HG03066 (cell line): ENCODE measurements at regions not wholly inside any gene's neighbourhood (a gene's known extent, or its start where the extent isn't known, plus 50 kb on each side); places are given as distances from the start of the nearest gene placed in this dataset.
"Not testable (repeated sequence)": the region's sequence is repeated elsewhere in the genome, so short reads cannot be mapped to it uniquely, and the experiment has no call there.

ENCODE experiments used
- ATAC-seq: cut with Tn5 transposase; IDR thresholded peaks from one replicate; pipeline ENCODE4 v1.9.1; 2021; ENCODE audit warnings: low read depth; ENCODE audit not compliant: unreplicated experiment

DNA sequence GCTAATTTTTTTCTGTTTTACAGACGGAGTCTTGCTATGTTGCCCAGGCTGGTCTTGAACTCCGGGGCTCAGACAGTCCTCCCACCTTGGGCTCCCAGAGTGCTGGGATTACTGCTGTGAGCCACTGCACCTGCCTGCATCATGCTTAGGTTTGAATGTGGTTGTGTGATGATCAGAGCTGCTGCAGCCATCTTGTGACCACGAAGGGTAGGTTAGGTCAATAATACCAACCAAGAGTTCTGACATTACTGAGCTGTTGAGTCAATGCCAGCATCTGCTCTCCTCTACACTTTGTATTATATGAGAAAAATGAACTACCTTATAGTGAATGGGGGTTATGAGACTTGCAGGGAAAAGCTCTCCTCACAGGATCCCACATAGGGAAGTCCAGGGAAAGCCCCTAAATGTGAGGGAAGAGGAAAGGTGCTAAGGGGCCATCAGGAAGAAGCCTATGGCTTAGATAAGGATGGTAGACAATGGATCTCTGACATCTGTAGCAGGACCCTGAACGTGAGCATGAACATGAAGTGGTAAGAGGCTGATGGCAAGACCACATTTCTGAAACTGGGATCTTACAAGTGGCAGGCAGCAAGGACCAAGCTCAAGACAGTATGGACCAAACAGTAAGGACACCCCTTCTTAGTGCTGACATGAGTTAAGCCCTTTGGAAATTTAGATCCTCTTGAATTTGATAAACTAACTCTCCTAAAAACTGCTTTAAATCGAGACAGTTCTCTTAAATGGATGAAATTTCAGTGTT, 75.7 kb upstream of the ZNF169 start:
- no peak for ATAC-seq

DNA sequence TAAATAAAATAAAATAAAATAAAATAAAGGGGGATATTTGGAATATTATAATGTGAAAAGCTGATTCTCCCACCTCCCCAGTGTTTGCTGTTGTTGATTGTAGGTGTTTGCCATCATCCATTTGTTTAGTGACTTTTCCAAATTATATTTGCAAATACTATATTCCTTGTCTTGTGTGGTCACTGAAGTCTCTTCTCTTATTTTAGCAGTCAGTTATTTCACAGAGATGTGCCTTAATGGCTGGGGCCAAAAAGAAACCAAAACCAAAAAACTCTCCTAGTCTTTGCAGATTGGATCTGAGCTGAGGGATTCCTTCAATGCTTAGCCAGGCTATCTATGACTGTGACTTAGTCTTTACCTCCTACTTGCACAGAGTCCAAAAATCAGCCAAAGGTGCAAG, 70.9 kb upstream of the ZNF169 start:
- ATAC-seq = no peak

DNA sequence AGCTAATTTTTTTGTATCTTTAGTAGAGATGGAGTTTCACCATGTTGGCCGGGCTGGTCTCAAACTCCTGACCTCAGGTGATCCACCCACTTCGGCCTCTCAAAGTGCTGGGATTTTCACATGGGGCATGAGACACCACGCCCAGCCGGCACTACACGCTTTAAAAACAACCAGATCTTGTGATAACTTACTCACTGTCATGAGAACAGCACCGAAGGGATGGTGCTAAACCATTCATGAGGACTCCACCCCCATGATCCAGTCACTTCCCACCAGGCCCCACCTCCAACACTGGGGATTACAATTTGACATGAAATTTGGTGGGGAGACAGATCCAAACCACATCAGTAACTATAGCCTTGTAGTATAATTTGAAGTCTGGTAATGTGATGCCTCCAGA, 67.4 kb upstream of the ZNF169 start:
- ATAC-seq = not testable (repeated sequence)

- no peak for ATAC-seq
Measured at GRCh38 chr9:94198414-94198813, 60.7 kb upstream of the ZNF169 start.

- ATAC-seq = no peak
Measured at GRCh38 chr9:94199776-94200175, 59.3 kb upstream of the ZNF169 start.

DNA sequence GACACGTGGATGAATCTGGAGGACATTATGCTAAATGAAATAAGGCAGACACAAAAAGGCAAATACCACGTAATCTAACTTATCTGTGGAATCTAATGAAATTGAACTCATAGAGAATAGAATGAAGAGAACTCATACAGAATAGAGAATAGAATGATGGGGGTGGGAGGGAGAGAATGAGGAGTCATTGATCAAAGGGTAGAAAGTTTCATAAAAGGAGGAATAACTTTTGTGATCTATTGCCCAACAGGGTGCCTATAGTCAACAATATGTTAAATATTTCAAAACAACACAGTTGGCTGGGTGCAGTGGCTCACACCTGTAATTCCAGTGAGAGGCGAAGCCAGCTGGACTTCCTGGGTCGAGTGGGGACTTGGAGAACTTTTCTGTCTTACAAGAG, 54.9 kb upstream of the ZNF169 start:
- ATAC-seq = no peak

DNA sequence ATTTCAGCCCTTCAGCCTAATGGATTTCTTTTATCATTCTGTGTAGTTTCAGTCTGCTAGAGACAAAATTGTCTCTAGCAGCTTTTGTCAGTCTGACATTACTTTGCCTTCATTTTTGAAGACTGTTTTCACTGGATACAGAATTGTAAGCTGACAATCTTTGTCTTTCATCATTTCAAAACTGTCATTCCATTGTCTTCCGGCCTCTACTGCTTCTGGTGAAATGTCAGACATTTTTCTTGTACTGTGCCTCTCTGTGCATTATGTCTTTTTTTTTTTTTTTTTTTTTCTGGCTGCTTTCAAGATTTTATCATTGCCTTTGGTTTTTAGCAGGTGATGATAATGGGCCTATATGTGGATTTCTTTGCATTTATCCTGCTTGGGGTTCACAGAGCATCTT, 51.3 kb upstream of the ZNF169 start:
- ATAC-seq = no peak
